NCI-H69 (cell line): ENCODE measurements at regions not wholly inside any gene's neighbourhood (a gene's known extent, or its start where the extent isn't known, plus 50 kb on each side); places are given as distances from the start of the nearest gene placed in this dataset.
A peak's percentile ranks its signal among the peaks of the same experiment; 100 is the strongest.
"Not testable (repeated sequence)": the region's sequence is repeated elsewhere in the genome, so short reads cannot be mapped to it uniquely, and the experiment has no call there.

Experiments
- DNase-seq: peaks from one replicate; lab custom pipeline; 2025; lab: John Stamatoyannopoulos, UW

DNA sequence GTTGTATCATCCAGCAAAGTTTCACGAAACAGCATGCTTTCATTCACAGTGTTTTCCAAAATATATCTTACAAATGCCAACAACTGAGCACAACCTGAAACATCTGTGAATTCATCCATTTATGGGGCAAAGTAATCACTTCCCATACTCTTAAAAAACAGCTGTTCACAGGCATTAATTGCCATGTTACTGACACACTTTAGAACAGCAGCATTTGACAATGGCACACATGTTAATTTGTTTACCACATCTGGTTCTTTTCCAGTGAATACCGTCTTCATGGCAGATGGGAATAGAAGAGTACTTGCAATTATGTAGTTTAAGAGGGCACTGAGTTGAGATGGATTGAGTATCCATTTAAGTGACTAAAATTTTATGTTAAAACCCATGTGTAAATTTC is 347.4 kb upstream of the LRP1B start:
- peak; percentile 45 for DNase-seq

DNA sequence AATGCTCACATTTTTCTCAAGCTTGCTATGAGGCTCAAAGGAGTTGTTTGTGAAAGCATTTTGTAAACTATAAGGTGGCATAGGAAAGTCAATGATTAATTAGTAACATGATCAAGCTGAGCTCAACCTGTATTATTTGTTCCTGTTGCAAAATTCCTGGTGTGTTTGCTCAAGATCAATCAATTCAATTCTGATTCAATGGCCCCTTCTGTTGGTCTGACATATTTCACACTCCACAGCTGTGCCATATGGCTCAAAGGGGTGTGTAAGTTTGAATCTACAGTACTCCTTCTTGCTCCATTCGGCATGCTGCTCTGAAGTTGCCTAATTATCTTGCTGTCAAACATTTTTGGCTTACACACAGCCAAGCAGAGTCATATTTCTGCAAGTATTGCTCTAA is 341.6 kb upstream of the LRP1B start:
- peak; percentile 67 for DNase-seq

- no peak for DNase-seq
Observed at GRCh38 chr2:142467321-142467720, 336.5 kb upstream of the LRP1B start.

DNA sequence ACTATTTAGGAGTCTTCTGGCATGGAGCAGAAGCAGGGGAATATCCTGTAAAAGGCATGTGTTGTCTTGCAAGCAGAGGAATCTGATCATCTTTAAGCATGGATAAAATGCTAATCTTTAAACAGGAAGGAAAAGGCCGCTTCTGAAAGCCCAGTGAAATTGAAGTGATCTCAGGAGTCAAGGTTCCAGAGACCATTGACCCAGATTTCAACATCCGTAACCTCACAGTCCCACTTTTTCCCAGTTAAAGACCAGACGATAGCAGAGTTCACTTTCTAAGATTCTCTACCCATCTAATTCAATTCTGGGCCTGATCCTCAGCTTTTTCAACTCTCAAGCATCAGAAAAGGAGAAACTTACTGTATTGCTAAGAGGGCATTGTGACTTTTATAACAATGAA is 332.2 kb upstream of the LRP1B start:
- no peak for DNase-seq

- no peak for DNase-seq
Observed at GRCh38 chr2:142462306-142462705, 331.5 kb upstream of the LRP1B start.

GRCh38 chr2:142445551-142446072 is 314.8 kb upstream of the LRP1B start:
- DNase-seq = peak; percentile 18

- peak; percentile 4 for DNase-seq
Observed at GRCh38 chr2:142445023-142445422, 314.2 kb upstream of the LRP1B start.

DNA sequence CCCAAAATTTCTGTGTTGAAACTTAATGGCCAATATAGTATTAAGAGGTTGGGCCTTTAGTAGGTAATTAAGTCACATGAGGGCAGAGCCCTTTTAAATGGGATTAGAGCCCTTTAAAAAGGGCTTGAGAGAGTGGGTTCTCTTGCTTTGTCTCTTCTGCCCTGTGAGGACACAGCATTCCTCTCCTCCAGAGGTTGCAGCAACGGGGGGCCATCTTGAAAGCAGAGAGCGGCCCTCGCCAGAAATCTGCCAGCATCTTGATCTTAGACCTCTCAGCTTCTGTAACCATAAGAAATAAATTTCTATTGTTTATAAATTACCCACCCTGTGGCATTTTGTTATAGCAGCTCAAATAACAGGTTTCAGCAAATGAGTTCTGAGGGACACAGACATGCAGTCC is 305.0 kb upstream of the LRP1B start:
- DNase-seq = no peak

DNA sequence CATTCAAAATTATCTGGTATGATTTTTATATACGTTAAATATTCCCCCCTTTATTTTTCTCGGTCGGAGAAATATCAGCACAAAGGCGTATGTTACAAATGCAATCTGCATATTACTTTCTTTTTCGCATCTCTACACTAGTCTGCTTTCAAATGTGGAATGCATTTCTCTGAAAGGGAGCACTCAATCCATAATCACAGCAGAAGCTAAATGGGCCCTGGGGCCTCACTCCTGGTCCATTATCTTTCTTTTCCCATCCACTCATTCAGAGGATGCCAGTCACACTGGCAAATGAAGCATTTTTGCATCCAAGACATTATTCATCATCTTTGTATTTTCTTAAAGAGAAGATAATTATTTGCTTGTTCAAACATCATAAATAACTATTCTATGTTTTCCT is 295.2 kb upstream of the LRP1B start:
- DNase-seq = no peak

DNA sequence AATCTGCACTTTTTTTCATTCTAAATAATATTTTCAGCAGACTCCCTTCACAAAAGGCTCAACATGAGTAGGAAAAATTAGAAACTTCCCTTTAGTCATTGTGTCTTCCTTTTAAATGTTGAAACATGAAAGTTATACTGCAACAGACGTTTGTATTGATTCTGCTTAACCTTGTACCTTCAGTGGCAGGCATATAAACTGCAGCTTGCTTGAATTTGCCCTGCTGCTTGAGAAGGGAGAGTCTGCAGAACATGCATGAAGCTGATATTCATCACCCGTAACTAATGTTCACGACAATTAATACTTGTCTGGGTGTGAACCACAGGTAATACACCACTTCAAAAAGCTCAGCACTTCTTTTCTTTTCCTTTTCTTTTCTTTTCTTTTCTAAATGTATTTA is 294.7 kb upstream of the LRP1B start:
- DNase-seq = no peak

- DNase-seq = no peak
Observed at GRCh38 chr2:142423603-142424002, 292.8 kb upstream of the LRP1B start.

GRCh38 chr2:142422769-142423168 is 292.0 kb upstream of the LRP1B start:
- no peak for DNase-seq

DNA sequence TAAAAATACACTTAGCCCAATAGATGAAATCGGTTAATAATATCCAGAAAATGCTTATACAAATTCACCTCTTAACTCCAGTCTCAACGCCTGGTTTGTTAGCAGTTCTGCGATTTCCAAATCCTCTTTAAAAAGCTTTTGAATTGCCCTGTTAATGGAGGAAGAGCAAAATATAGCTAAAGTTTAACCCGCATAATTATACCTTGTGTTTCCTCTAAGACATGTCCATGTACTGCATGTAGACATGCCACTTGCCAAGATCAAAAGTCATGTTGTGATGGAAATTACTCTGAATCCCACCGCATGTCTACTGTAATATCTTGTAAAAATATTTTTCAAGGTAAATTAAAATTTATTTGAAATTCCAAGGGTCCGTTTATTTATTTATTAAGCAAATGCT is 291.2 kb upstream of the LRP1B start:
- no peak for DNase-seq

GRCh38 chr2:142418699-142419098 is 287.9 kb upstream of the LRP1B start:
- not testable (repeated sequence) for DNase-seq

- DNase-seq = no peak
Observed at GRCh38 chr2:142416996-142417395, 286.2 kb upstream of the LRP1B start.

- DNase-seq = no peak
Observed at GRCh38 chr2:142415461-142415860, 284.6 kb upstream of the LRP1B start.

DNA sequence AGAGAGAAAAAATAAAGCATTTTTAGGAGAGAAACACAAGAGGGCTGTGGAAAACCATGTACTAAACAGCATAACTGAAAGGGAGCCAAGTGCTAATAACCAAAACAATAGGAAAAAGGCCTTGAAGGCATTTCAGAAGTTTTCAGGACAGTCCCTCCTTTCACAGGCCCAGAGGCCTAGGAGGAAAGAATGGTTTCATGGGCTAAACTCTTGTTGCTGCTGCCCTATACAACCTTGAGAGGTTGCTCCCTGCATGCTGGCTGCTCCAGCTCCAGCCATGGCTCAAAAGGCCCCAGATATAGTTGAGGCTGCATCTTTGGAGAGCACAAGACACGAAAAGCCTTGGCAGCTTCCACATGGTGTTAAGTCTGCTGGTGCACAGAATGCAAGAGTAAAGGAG is 267.4 kb upstream of the LRP1B start:
- DNase-seq = no peak

DNA sequence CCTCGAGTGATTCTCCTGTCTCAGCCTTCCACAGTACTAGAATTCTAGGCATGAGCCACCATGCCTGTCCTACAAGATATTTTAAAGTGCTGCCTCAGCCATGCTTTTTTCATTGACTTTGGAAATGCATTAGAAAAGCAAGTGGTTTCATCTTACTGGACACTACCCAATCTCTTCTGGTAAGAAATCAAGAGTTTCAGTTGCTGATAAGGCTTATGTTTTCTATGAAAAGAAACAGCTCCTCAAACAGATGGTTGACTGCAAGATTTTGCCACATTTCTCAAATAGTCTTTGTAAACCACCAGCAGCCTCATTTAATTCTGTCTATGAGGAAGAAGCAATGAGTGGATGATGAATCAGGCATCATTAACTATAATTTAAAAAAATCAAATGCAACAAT is 264.5 kb upstream of the LRP1B start:
- no peak for DNase-seq

GRCh38 chr2:142380372-142380771 is 249.6 kb upstream of the LRP1B start:
- no peak for DNase-seq

DNA sequence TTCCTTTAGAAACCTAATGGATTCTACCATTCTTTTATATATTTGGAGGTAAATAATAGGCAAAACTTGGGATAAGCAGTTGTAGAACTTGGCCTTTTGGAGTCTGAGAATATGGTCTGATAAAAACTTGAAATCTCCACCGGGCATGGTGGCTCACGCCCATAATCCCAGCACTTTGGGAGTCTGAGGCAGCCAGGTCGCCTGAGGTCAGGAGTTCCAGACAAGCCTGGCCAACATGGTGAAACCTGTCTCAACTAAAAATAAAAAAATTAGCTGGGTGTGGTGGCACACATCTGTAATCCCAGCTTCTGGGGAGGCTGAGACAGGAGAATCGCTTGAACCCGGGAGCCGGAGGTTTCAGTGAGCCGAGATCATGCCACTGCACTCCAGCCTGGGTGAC is 231.3 kb upstream of the LRP1B start:
- DNase-seq = not testable (repeated sequence)

GRCh38 chr2:142347751-142348150 is 216.9 kb upstream of the LRP1B start:
- DNase-seq = peak; percentile 1

GRCh38 chr2:142339261-142339660 is 208.4 kb upstream of the LRP1B start:
- no peak for DNase-seq

GRCh38 chr2:142332196-142332595 is 201.4 kb upstream of the LRP1B start:
- no peak for DNase-seq

DNA sequence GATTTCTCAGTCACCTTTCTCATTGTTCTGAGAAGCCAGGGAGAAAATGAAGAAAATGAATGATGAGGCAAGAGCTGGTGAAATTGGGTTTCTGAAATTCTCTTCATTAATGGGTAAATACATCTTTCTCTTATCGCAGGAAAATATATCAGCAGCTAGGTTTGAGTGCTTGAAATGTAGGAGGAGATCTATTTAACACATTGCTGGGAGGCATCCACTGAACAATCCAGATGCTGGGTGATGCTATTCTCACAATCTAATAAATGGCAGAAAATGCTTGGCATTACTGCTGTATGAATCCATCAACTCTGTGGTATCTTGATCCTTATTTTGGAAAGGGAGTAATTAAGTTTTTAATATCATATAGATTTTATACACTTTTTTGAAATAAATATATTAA is 199.6 kb upstream of the LRP1B start:
- DNase-seq = no peak

DNA sequence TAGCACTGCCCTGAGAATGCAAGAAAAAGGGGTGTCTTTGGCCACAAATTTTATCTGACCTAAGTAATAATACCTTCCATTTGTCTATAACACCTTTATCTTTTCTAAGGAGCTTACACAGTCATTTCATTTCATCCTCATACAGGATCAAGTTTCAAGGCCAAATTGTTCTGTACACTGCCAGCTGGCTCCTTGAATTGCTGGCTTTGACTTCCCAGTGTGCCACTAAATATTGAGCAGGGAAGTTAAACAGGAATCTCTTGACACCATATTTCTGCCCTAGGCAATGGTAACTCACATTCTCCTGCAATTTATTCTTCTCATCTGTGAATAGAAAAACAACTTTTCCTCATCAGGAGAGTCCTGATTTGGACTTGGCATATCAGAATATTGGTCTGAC is 195.1 kb upstream of the LRP1B start:
- peak; percentile 74 for DNase-seq
